ENCODE measurements at regions not wholly inside any gene's neighbourhood (a gene's known extent, or its start where the extent isn't known, plus 50 kb on each side); places are given as distances from the start of the nearest gene placed in this dataset.

- Histone ChIP-seq H2AK9ac (replicated peaks; ENCODE audit: low read depth, low read length, poor library complexity) (no peak overlapping the region), H3K79me1 (ENCODE audit: low read depth in 1 of 2, low read length in 2 of 2) (no peaks in the 10 kb centered on the region), H3K14ac (replicated peaks; ENCODE audit: low read depth, low read length) (0 out of 2 replicates have a peak overlapping the region, but pooled peaks have one; percentile 70), H4K8ac (ENCODE audit: low read depth in 2 of 2, low read length in 2 of 2) (peak overlapping the region; percentile 42 to 85; a peak in 3 of 4 replicates), H3K4me3 (ENCODE audit: insufficient read depth, low read depth, low read length) (no peak overlapping the region), H3K56ac (ENCODE audit: extremely low read depth, insufficient read depth, low read length) (peak overlapping the region; percentile 62; the same call in 1 of the 2 replicates), H3K4me1 (ENCODE audit: control insufficient read depth, insufficient read depth, low read length) (peaks cover 15% of the 10 kb centered on the region), H2AFZ (replicated peaks; ENCODE audit: low read length, poor library complexity) (no peak overlapping the region), H2BK20ac (ENCODE audit: low read depth, low read length) (peak overlapping the region; percentile 92), H2BK120ac (ENCODE audit: low read depth, low read length) (peak overlapping the region; percentile 95), H3K4ac (ENCODE audit: low read depth, low read length) (peak overlapping the region; percentile 97), H3K9me1 (ENCODE audit: insufficient read depth, low read length) (peaks cover 5% of the 10 kb centered on the region), H3K18ac (ENCODE audit: low read depth, low read length) (peak overlapping the region; percentile 80), H2BK15ac (ENCODE audit: low read depth, low read length) (no peak overlapping the region; the same call in 1 of the 3 replicates), H3K23ac (ENCODE audit: low read depth, low read length) (no peak overlapping the region), H4K20me1 (ENCODE audit: insufficient read depth, low read length) (no peaks in the 10 kb centered on the region), H3K9me3 (ENCODE audit: control insufficient read depth, insufficient read depth, low read length) (peaks cover 6% of the 10 kb centered on the region), H3K4me2 (ENCODE audit: low read depth, low read length) (no peak overlapping the region), H3K27me3 (ENCODE audit: control insufficient read depth, insufficient read depth, low read length) (no peaks in the 10 kb centered on the region), H4K91ac (ENCODE audit: insufficient read depth, low read depth, low read length) (peak overlapping the region; percentile 86), H3K9ac (ENCODE audit: low read depth, low read length) (no peak overlapping the region), H3K36me3 (ENCODE audit: control insufficient read depth, insufficient read depth, low read length) (no peaks in the 10 kb centered on the region), H2AK5ac (ENCODE audit: low read depth, low read length) (0 out of 2 replicates have a peak overlapping the region, but pooled peaks have one; percentile 66), H3K27ac (ENCODE audit: insufficient read depth, low read length) (peak overlapping the region; percentile 99; the same call in 1 of the 2 replicates), H4K5ac (ENCODE audit: low read depth, low read length) (peak overlapping the region; percentile 26; the same call in 1 of the 2 replicates), H2BK5ac (ENCODE audit: low read depth, low read length, poor library complexity, severe bottlenecking) (peak overlapping the region; percentile 95)
- no peak for TF ChIP-seq CEBPB (IDR thresholded peaks at IDR 0.05; ENCODE audit: low read depth, low read length)
- no peak for TF ChIP-seq MXI1 (IDR thresholded peaks at IDR 0.05; ENCODE audit: borderline replicate concordance, low read depth, low read length)
- TF ChIP-seq MAFK (IDR thresholded peaks at IDR 0.05; ENCODE audit: low read depth, low read length): no peak
- TF ChIP-seq ELK1 (IDR thresholded peaks at IDR 0.05; ENCODE audit: borderline replicate concordance, low read depth, low read length): no peak
- TF ChIP-seq NFE2L2 (IDR thresholded peaks at IDR 0.05; ENCODE audit: low read depth, low read length): no peak
- no peak for TF ChIP-seq SMC3 (IDR thresholded peaks at IDR 0.05; ENCODE audit: low read depth, low read length)
- no peak for TF ChIP-seq RCOR1 (IDR thresholded peaks at IDR 0.05; ENCODE audit: insufficient replicate concordance, low read length)
- 0 out of 2 replicates have a peak, but pooled peaks have one; percentile 20 for TF ChIP-seq CTCF (conservative IDR thresholded peaks at IDR 0.05; ENCODE audit: low read depth, low read length)
- TF ChIP-seq BHLHE40 (IDR thresholded peaks at IDR 0.05; ENCODE audit: low read depth, low read length): no peak
- TF ChIP-seq, protein P1, sequence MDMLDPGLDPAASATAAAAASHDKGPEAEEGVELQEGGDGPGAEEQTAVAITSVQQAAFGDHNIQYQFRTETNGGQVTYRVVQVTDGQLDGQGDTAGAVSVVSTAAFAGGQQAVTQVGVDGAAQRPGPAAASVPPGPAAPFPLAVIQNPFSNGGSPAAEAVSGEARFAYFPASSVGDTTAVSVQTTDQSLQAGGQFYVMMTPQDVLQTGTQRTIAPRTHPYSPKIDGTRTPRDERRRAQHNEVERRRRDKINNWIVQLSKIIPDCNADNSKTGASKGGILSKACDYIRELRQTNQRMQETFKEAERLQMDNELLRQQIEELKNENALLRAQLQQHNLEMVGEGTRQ (IDR thresholded peaks at IDR 0.05; ENCODE audit: low read depth, low read length): no peak
- no peak for TF ChIP-seq CHD1 (IDR thresholded peaks at IDR 0.05; ENCODE audit: low read depth, low read length)
- TF ChIP-seq RFX5 (IDR thresholded peaks at IDR 0.05; ENCODE audit: low read depth, low read length): no peak
- TF ChIP-seq RAD21 (IDR thresholded peaks at IDR 0.05; ENCODE audit: low read length): no peak
- TF ChIP-seq MAZ (IDR thresholded peaks at IDR 0.05; ENCODE audit: borderline replicate concordance, low read depth, low read length): no peak
- TF ChIP-seq FOS (IDR thresholded peaks at IDR 0.05; ENCODE audit: low read depth, low read length): peak; percentile 65; the same call in 1 of the 2 replicates
- no peak for TF ChIP-seq POLR2A (IDR thresholded peaks at IDR 0.05; ENCODE audit: low read depth, low read length)
- WGBS, 2 experiments (ENCODE audit: extremely low coverage in 2 of 2, insufficient read length in 1 of 2): no CpG with 5 or more reads among the region's 4 CpGs
- in situ Hi-C loops (cut with MboI; ENCODE audit: low sequenced_read_pairs): no loop called here
- POLR2A ChIA-PET (ENCODE audit: unreplicated experiment): no interaction called here
- CTCF ChIA-PET: interaction anchor here (0.7 kb wide), 1 partner anchor 79 kb away, joined by 3 read pairs; no protein-coding TSS in a partner anchor
- ATAC-seq (ENCODE audit: low read depth): peak; percentile 50
- peak; percentile 78 for DNase-seq
- BruUV-seq (replicated peaks): no TSS peak
- intact Hi-C loops (cut with micrococcal nuclease): loop anchor here (10.0 kb wide), 1 partner anchor 316 kb away; no protein-coding TSS in a partner anchor
- dilution Hi-C loops (cut with HindIII; ENCODE audit: low sequenced_read_pairs, unreplicated experiment): no loop called here
These were observed 369.0 kb downstream of the ATP23 start for GRCh38 chr12:58310368-58310767.
